ENCODE measurements at regions not wholly inside any gene's neighbourhood (a gene's known extent, or its start where the extent isn't known, plus 50 kb on each side); places are given as distances from the start of the nearest gene placed in this dataset.

DNA sequence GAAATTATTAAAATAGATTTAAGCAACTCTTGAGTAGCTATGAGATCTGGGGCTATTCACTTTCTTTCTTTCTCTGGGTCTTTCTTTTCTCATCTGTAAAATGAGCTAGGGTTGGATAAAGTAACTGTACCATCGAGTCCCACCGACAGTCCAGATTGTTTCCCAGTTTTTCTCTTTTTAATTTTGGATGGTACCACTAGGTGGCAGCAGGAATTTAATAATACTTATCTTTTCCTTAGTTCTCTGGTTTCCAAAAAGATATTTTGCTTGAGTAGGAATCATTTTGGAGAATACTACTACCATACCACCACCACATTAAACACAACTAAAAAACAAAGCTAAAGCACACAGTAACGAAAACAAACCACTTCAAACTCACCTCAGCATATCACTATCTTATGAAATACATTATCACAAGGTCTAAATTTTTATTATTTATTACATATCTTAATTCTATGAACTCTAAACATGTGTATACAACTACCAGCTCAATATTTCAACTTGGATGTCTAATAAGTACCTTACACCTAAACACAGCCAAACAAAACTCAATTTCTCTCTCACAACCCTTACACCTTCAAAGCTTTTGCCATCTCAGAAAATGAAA is 584.0 kb downstream of the KCNA4 start:
- TF ChIP-seq, protein P1, sequence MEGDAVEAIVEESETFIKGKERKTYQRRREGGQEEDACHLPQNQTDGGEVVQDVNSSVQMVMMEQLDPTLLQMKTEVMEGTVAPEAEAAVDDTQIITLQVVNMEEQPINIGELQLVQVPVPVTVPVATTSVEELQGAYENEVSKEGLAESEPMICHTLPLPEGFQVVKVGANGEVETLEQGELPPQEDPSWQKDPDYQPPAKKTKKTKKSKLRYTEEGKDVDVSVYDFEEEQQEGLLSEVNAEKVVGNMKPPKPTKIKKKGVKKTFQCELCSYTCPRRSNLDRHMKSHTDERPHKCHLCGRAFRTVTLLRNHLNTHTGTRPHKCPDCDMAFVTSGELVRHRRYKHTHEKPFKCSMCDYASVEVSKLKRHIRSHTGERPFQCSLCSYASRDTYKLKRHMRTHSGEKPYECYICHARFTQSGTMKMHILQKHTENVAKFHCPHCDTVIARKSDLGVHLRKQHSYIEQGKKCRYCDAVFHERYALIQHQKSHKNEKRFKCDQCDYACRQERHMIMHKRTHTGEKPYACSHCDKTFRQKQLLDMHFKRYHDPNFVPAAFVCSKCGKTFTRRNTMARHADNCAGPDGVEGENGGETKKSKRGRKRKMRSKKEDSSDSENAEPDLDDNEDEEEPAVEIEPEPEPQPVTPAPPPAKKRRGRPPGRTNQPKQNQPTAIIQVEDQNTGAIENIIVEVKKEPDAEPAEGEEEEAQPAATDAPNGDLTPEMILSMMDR (IDR thresholded peaks at IDR 0.05), result peak; percentile 48
- no peak for TF ChIP-seq EZH2 (IDR thresholded peaks at IDR 0.05; ENCODE audit: borderline replicate concordance, insufficient read depth, low read depth, low read length, poor library complexity, severe bottlenecking)

All from B cell (primary cell).